ENCODE measurements at regions not wholly inside any gene's neighbourhood (a gene's known extent, or its start where the extent isn't known, plus 50 kb on each side); places are given as distances from the start of the nearest gene placed in this dataset.

DNA sequence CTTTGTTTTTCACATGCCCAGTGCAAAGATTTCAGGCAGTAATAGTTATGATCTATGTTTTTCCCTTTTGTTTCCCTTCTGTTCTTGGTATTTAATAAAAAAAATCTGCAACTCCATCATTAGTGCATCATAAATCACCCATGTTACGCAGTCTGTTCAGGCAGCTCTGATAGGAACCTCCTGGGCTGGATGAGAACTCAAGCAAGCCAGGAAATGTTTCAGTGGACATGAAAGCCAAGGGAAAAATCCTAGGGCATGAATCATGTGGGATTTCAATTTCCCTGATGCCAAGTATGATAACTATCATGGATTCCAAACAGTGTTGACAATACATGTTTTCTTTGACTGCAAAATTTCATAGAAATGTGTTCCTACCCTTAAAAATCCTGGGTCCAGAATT lies 119.7 kb upstream of the TARS1 start:
- no peaks in the 10 kb centered on the region for H3K27me3 ChIP-seq (ENCODE audit: insufficient read depth, low read length)
- H3K27ac ChIP-seq (ENCODE audit: low read depth, low read length) = peak overlapping the region; percentile 95
- Mint-ChIP-seq H3K36me3 (ENCODE audit: low read depth, unreplicated experiment) (no peaks in the 10 kb centered on the region), H3K9me3 (ENCODE audit: unreplicated experiment) (no peaks in the 10 kb centered on the region), H3K27ac (ENCODE audit: unreplicated experiment) (peak overlapping the region; percentile 63), H3K4me3 (ENCODE audit: unreplicated experiment) (no peak overlapping the region), H3K27me3 (ENCODE audit: low read depth, unreplicated experiment) (no peaks in the 10 kb centered on the region), H3K4me1 (ENCODE audit: low read depth, unreplicated experiment) (no peaks in the 10 kb centered on the region)
- H3K9me3 ChIP-seq (ENCODE audit: insufficient read depth, low read depth, low read length) = no peaks in the 10 kb centered on the region
- no peak overlapping the region for H2AFZ ChIP-seq (ENCODE audit: low read depth, low read length)
- FAIRE-seq = peak; percentile 100
- H3K79me2 ChIP-seq (ENCODE audit: insufficient read depth, low read length) = no peaks in the 10 kb centered on the region
- no peaks in the 10 kb centered on the region for H4K20me1 ChIP-seq (ENCODE audit: insufficient read depth, low read length)
- peaks cover 19% of the 10 kb centered on the region for H3K4me1 ChIP-seq (ENCODE audit: insufficient read depth, low read length)
- peak; percentile 99 for DNase-seq (ENCODE audit: low read depth)
- peak overlapping the region; percentile 35 for H3K4me2 ChIP-seq (ENCODE audit: low read length)
- TF ChIP-seq EZH2 (IDR thresholded peaks at IDR 0.05; ENCODE audit: insufficient read depth, low read length) = no peak
- TF ChIP-seq, protein P1, sequence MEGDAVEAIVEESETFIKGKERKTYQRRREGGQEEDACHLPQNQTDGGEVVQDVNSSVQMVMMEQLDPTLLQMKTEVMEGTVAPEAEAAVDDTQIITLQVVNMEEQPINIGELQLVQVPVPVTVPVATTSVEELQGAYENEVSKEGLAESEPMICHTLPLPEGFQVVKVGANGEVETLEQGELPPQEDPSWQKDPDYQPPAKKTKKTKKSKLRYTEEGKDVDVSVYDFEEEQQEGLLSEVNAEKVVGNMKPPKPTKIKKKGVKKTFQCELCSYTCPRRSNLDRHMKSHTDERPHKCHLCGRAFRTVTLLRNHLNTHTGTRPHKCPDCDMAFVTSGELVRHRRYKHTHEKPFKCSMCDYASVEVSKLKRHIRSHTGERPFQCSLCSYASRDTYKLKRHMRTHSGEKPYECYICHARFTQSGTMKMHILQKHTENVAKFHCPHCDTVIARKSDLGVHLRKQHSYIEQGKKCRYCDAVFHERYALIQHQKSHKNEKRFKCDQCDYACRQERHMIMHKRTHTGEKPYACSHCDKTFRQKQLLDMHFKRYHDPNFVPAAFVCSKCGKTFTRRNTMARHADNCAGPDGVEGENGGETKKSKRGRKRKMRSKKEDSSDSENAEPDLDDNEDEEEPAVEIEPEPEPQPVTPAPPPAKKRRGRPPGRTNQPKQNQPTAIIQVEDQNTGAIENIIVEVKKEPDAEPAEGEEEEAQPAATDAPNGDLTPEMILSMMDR (IDR thresholded peaks at IDR 0.05; ENCODE audit: insufficient read depth, low read depth, low read length) = no peak
- H3K36me3 ChIP-seq (ENCODE audit: insufficient read depth, low read length) = no peaks in the 10 kb centered on the region
- no peak overlapping the region for H3K4me3 ChIP-seq (ENCODE audit: insufficient read depth, low read depth, low read length)
- H3K9ac ChIP-seq (ENCODE audit: low read length) = peak overlapping the region; percentile 67

DNA sequence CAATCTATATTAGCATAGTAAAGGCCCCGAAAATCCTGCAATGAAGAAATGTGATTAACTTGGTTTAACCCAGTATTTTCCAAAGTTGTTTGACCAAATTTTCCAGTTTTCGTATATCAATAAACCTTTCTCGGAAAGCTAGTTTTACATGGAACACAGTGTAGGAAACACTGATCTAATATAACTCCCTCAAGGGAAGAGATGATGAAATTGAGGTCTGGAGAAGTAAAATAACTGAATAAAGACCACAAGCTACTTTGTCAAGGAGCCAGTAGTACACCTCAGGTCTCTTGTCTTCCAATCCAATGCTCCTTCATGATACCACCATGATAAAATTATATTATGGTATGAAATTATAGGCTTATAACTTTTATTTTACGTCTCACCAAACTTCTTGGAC lies 118.1 kb upstream of the TARS1 start:
- FAIRE-seq (no peak), DNase-seq (ENCODE audit: low read depth) (no peak)
- Histone ChIP-seq H3K4me1 (ENCODE audit: insufficient read depth, low read length) (peaks cover 15% of the 10 kb centered on the region), H4K20me1 (ENCODE audit: insufficient read depth, low read length) (no peaks in the 10 kb centered on the region), H3K9ac (ENCODE audit: low read length) (no peak overlapping the region), H3K27ac (ENCODE audit: low read depth, low read length) (no peak overlapping the region), H3K27me3 (ENCODE audit: insufficient read depth, low read length) (no peaks in the 10 kb centered on the region), H2AFZ (ENCODE audit: low read depth, low read length) (no peak overlapping the region), H3K9me3 (ENCODE audit: insufficient read depth, low read depth, low read length) (no peaks in the 10 kb centered on the region), H3K36me3 (ENCODE audit: insufficient read depth, low read length) (no peaks in the 10 kb centered on the region), H3K4me3 (ENCODE audit: insufficient read depth, low read depth, low read length) (no peak overlapping the region), H3K79me2 (ENCODE audit: insufficient read depth, low read length) (no peaks in the 10 kb centered on the region), H3K4me2 (ENCODE audit: low read length) (no peak overlapping the region)
- no peaks in the 10 kb centered on the region for H3K4me1 Mint-ChIP-seq (ENCODE audit: low read depth, unreplicated experiment)
- no peaks in the 10 kb centered on the region for H3K9me3 Mint-ChIP-seq (ENCODE audit: unreplicated experiment)
- H3K27me3 Mint-ChIP-seq (ENCODE audit: low read depth, unreplicated experiment) = no peaks in the 10 kb centered on the region
- H3K27ac Mint-ChIP-seq (ENCODE audit: unreplicated experiment) = no peak overlapping the region
- H3K36me3 Mint-ChIP-seq (ENCODE audit: low read depth, unreplicated experiment) = no peaks in the 10 kb centered on the region
- TF ChIP-seq, protein P1 (IDR thresholded peaks at IDR 0.05; ENCODE audit: insufficient read depth, low read depth, low read length) = no peak
- no peak for TF ChIP-seq EZH2 (IDR thresholded peaks at IDR 0.05; ENCODE audit: insufficient read depth, low read length)
- no peak overlapping the region for H3K4me3 Mint-ChIP-seq (ENCODE audit: unreplicated experiment)

DNA sequence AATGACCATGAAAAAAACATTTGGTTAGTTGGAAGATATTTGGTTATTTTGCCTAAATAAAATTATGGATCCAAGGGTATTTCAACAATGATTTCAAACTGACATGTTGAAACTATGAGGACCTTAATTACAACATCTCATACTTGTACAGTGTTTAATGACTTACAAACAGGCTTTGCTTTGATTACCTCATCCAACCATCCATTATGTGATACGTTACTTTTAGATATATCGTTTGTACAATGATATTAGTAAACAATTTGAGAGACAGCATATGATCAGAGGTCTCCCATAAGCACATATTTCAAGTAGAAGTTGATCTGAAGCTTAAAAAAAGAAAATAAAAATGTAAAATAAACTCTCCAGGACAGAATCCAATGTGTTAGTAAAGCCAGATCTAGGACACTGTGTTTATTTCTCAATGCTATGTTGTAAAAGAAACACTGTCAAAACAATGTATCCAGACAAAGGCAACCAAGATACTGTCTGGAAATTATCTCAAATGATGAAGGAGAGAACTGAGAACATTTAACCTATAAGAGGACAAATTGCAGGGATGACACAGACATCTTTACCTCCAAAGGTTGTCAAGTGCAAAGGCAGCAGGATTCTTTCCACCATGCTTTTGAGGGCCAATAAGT lies 116.0 kb upstream of the TARS1 start:
- Histone ChIP-seq H3K9me3 (ENCODE audit: insufficient read depth, low read depth, low read length) (no peaks in the 10 kb centered on the region), H3K9ac (ENCODE audit: low read length) (no peak overlapping the region), H3K27me3 (ENCODE audit: insufficient read depth, low read length) (no peaks in the 10 kb centered on the region), H3K4me3 (ENCODE audit: insufficient read depth, low read depth, low read length) (no peak overlapping the region), H3K4me2 (ENCODE audit: low read length) (no peak overlapping the region), H2AFZ (ENCODE audit: low read depth, low read length) (no peak overlapping the region), H3K4me1 (ENCODE audit: insufficient read depth, low read length) (peaks cover 15% of the 10 kb centered on the region), H3K79me2 (ENCODE audit: insufficient read depth, low read length) (no peaks in the 10 kb centered on the region), H4K20me1 (ENCODE audit: insufficient read depth, low read length) (no peaks in the 10 kb centered on the region), H3K36me3 (ENCODE audit: insufficient read depth, low read length) (no peaks in the 10 kb centered on the region), H3K27ac (ENCODE audit: low read depth, low read length) (no peak overlapping the region)
- DNase-seq (ENCODE audit: low read depth) = no peak
- Mint-ChIP-seq H3K4me3 (ENCODE audit: unreplicated experiment) (no peak overlapping the region), H3K27me3 (ENCODE audit: low read depth, unreplicated experiment) (no peaks in the 10 kb centered on the region), H3K36me3 (ENCODE audit: low read depth, unreplicated experiment) (no peaks in the 10 kb centered on the region), H3K27ac (ENCODE audit: unreplicated experiment) (no peak overlapping the region), H3K9me3 (ENCODE audit: unreplicated experiment) (no peaks in the 10 kb centered on the region), H3K4me1 (ENCODE audit: low read depth, unreplicated experiment) (no peaks in the 10 kb centered on the region)
- no peak for TF ChIP-seq EZH2 (IDR thresholded peaks at IDR 0.05; ENCODE audit: insufficient read depth, low read length)
- TF ChIP-seq, protein P1 (IDR thresholded peaks at IDR 0.05; ENCODE audit: insufficient read depth, low read depth, low read length) = no peak
- peak; percentile 5 for FAIRE-seq
